ENCODE measurements at regions not wholly inside any gene's neighbourhood (a gene's known extent, or its start where the extent isn't known, plus 50 kb on each side); places are given as distances from the start of the nearest gene placed in this dataset.

- no peak for DNase-seq
- intact Hi-C loops (cut with micrococcal nuclease; ENCODE audit: unreplicated experiment) = no loop called here
- Mint-ChIP-seq H3K4me1 (ENCODE audit: low read depth, unreplicated experiment) (peaks cover 11% of the 10 kb centered on the region), H3K9me3 (ENCODE audit: low read depth, unreplicated experiment) (peaks cover 8% of the 10 kb centered on the region), H3K27ac (ENCODE audit: unreplicated experiment) (no peak overlapping the region), H3K4me3 (ENCODE audit: low read depth, unreplicated experiment) (no peak overlapping the region), H3K36me3 (ENCODE audit: insufficient read depth, unreplicated experiment) (no peaks in the 10 kb centered on the region), H3K27me3 (ENCODE audit: unreplicated experiment) (peaks cover 12% of the 10 kb centered on the region)
- no TSS peak for BruUV-seq (replicated peaks)
- TF ChIP-seq, protein P1, sequence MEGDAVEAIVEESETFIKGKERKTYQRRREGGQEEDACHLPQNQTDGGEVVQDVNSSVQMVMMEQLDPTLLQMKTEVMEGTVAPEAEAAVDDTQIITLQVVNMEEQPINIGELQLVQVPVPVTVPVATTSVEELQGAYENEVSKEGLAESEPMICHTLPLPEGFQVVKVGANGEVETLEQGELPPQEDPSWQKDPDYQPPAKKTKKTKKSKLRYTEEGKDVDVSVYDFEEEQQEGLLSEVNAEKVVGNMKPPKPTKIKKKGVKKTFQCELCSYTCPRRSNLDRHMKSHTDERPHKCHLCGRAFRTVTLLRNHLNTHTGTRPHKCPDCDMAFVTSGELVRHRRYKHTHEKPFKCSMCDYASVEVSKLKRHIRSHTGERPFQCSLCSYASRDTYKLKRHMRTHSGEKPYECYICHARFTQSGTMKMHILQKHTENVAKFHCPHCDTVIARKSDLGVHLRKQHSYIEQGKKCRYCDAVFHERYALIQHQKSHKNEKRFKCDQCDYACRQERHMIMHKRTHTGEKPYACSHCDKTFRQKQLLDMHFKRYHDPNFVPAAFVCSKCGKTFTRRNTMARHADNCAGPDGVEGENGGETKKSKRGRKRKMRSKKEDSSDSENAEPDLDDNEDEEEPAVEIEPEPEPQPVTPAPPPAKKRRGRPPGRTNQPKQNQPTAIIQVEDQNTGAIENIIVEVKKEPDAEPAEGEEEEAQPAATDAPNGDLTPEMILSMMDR (IDR thresholded peaks at IDR 0.05; ENCODE audit: unreplicated experiment) = no peak
- CTCF ChIA-PET = no interaction called here
Measured at GRCh38 chr11:121715405-121715804, 262.6 kb upstream of the SORL1-AS1 start.

- H3K27ac Mint-ChIP-seq (ENCODE audit: unreplicated experiment) = no peak overlapping the region
- CTCF ChIA-PET = no interaction called here
- no peaks in the 10 kb centered on the region for H3K36me3 Mint-ChIP-seq (ENCODE audit: insufficient read depth, unreplicated experiment)
- TF ChIP-seq, protein P1 (IDR thresholded peaks at IDR 0.05; ENCODE audit: unreplicated experiment) = no peak
- H3K27me3 Mint-ChIP-seq (ENCODE audit: unreplicated experiment) = peaks cover 12% of the 10 kb centered on the region
- H3K4me3 Mint-ChIP-seq (ENCODE audit: low read depth, unreplicated experiment) = no peak overlapping the region
- intact Hi-C loops (cut with micrococcal nuclease; ENCODE audit: unreplicated experiment) = no loop called here
- no peak for DNase-seq
- BruUV-seq (replicated peaks) = no TSS peak
- peaks cover 11% of the 10 kb centered on the region for H3K4me1 Mint-ChIP-seq (ENCODE audit: low read depth, unreplicated experiment)
- H3K9me3 Mint-ChIP-seq (ENCODE audit: low read depth, unreplicated experiment) = peaks cover 3% of the 10 kb centered on the region
Measured at GRCh38 chr11:121714351-121714750, 261.6 kb upstream of the SORL1-AS1 start.

GRCh38 chr11:121711939-121712338 lies 259.2 kb upstream of the SORL1-AS1 start:
- no TSS peak for BruUV-seq (replicated peaks)

GRCh38 chr11:121711236-121711635 lies 258.5 kb upstream of the SORL1-AS1 start:
- Mint-ChIP-seq H3K36me3 (ENCODE audit: insufficient read depth, unreplicated experiment) (no peaks in the 10 kb centered on the region), H3K4me1 (ENCODE audit: low read depth, unreplicated experiment) (peaks cover 11% of the 10 kb centered on the region), H3K27me3 (ENCODE audit: unreplicated experiment) (peaks cover 28% of the 10 kb centered on the region), H3K4me3 (ENCODE audit: low read depth, unreplicated experiment) (no peak overlapping the region), H3K9me3 (ENCODE audit: low read depth, unreplicated experiment) (peaks cover 3% of the 10 kb centered on the region), H3K27ac (ENCODE audit: unreplicated experiment) (no peak overlapping the region)
- intact Hi-C loops (cut with micrococcal nuclease; ENCODE audit: unreplicated experiment) = no loop called here
- CTCF ChIA-PET = no interaction called here
- TF ChIP-seq, protein P1 (IDR thresholded peaks at IDR 0.05; ENCODE audit: unreplicated experiment) = no peak
- no TSS peak for BruUV-seq (replicated peaks)
- DNase-seq = no peak

More at GRCh38 chr11:121711939-121712338, 259.2 kb upstream of the SORL1-AS1 start:
- Mint-ChIP-seq H3K27ac (ENCODE audit: unreplicated experiment) (no peak overlapping the region), H3K4me3 (ENCODE audit: low read depth, unreplicated experiment) (no peak overlapping the region), H3K4me1 (ENCODE audit: low read depth, unreplicated experiment) (peaks cover 11% of the 10 kb centered on the region), H3K9me3 (ENCODE audit: low read depth, unreplicated experiment) (peaks cover 3% of the 10 kb centered on the region), H3K27me3 (ENCODE audit: unreplicated experiment) (peaks cover 21% of the 10 kb centered on the region), H3K36me3 (ENCODE audit: insufficient read depth, unreplicated experiment) (no peaks in the 10 kb centered on the region)
- no peak for DNase-seq
- intact Hi-C loops (cut with micrococcal nuclease; ENCODE audit: unreplicated experiment) = no loop called here
- CTCF ChIA-PET = no interaction called here
- TF ChIP-seq, protein P1 (IDR thresholded peaks at IDR 0.05; ENCODE audit: unreplicated experiment) = no peak

Measured in Calu3 (cell line).